Upper lobe of left lung (tissue), 4 donors: ENCODE measurements at regions not wholly inside any gene's neighbourhood (a gene's known extent, or its start where the extent isn't known, plus 50 kb on each side); places are given as distances from the start of the nearest gene placed in this dataset.

ENCODE experiments used
- CTCF ChIP-seq, 6 experiments: fragments of 450-650 bp in 4 of 6; fragments of 200-600 bp in 2 of 6; sonication (generic) in 2 of 6; IDR thresholded peaks; one replicate each; pipeline ENCODE4 v1.5.1; 2016 to 2019; ENCODE audit warnings: antibody characterized with exemption in 6 of 6
- POLR2AphosphoS5 ChIP-seq, 2 donors: sonication (generic); formaldehyde crosslinking; IDR thresholded peaks; one replicate each; pipeline ENCODE4 v1.5.1; 2017; ENCODE audit warnings: antibody characterized with exemption in 2 of 2

- peak; percentile 19 to 48 (median 44) for TF ChIP-seq CTCF (IDR thresholded peaks at IDR 0.05)
- no peak for TF ChIP-seq POLR2AphosphoS5 (IDR thresholded peaks at IDR 0.05)
Observed at GRCh38 chr7:116122972-116123595, 87.3 kb upstream of the TES start.
